ENCODE measurements at regions not wholly inside any gene's neighbourhood (a gene's known extent, or its start where the extent isn't known, plus 50 kb on each side); places are given as distances from the start of the nearest gene placed in this dataset.

DNA sequence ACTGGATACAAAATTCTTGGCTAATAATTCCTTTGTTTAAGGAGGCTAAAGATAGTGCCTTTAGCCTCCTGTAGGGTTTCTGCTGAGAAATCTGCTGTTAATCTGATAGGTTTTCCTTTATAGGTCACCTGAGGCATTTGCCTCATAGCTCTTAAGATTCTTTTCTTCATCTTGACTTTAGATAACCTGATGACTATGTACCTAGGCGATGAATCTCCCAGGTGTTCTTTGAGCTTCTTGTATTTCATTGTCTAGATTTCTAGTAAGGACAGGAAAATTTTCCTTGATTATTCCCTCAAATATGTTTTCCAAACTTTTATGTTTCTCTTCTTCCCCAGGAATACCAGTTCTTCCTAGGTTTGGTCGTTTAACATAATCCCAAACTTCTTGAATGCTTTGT lies 479.4 kb upstream of the MAN1A1 start:
- TF ChIP-seq, protein P1, sequence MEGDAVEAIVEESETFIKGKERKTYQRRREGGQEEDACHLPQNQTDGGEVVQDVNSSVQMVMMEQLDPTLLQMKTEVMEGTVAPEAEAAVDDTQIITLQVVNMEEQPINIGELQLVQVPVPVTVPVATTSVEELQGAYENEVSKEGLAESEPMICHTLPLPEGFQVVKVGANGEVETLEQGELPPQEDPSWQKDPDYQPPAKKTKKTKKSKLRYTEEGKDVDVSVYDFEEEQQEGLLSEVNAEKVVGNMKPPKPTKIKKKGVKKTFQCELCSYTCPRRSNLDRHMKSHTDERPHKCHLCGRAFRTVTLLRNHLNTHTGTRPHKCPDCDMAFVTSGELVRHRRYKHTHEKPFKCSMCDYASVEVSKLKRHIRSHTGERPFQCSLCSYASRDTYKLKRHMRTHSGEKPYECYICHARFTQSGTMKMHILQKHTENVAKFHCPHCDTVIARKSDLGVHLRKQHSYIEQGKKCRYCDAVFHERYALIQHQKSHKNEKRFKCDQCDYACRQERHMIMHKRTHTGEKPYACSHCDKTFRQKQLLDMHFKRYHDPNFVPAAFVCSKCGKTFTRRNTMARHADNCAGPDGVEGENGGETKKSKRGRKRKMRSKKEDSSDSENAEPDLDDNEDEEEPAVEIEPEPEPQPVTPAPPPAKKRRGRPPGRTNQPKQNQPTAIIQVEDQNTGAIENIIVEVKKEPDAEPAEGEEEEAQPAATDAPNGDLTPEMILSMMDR (IDR thresholded peaks at IDR 0.05) = no peak
- TF ChIP-seq POLR2A (IDR thresholded peaks at IDR 0.05) = no peak

All from body of pancreas (tissue), 4 donors.